ENCODE measurements at regions not wholly inside any gene's neighbourhood (a gene's known extent, or its start where the extent isn't known, plus 50 kb on each side); places are given as distances from the start of the nearest gene placed in this dataset.
A peak's percentile ranks its signal among the peaks of the same experiment; 100 is the strongest.
"Not testable (repeated sequence)": the region's sequence is repeated elsewhere in the genome, so short reads cannot be mapped to it uniquely, and the experiment has no call there.

GRCh38 chr2:190742431-190742830 lies 93.5 kb downstream of the NAB1 start:
- no peaks in the 10 kb centered on the region for H3K36me3 ChIP-seq (ENCODE audit: control insufficient read depth, insufficient read depth, low read length)
- no peaks in the 10 kb centered on the region for H3K9me3 ChIP-seq (ENCODE audit: control insufficient read depth, low read depth, low read length)
- H3K27me3 ChIP-seq (ENCODE audit: control insufficient read depth, insufficient read depth, low read length) = no peaks in the 10 kb centered on the region
- H3K27ac ChIP-seq (ENCODE audit: low read length) = no peak overlapping the region
- no peaks in the 10 kb centered on the region for H3K4me1 ChIP-seq (ENCODE audit: control insufficient read depth, insufficient read depth, low read length)
- H3K4me3 ChIP-seq (ENCODE audit: low read length) = no peak overlapping the region
- DNase-seq = no peak

GRCh38 chr2:190744041-190744440 lies 95.2 kb downstream of the NAB1 start:
- H3K4me3 ChIP-seq (ENCODE audit: low read length) = no peak overlapping the region
- H3K27me3 ChIP-seq (ENCODE audit: control insufficient read depth, insufficient read depth, low read length) = no peaks in the 10 kb centered on the region
- no peaks in the 10 kb centered on the region for H3K4me1 ChIP-seq (ENCODE audit: control insufficient read depth, insufficient read depth, low read length)
- no peaks in the 10 kb centered on the region for H3K9me3 ChIP-seq (ENCODE audit: control insufficient read depth, low read depth, low read length)
- DNase-seq = no peak
- WGBS (ENCODE audit: insufficient coverage, low lambda C conversion rate) = no CpG with 5 or more reads among the region's 2 CpGs
- H3K27ac ChIP-seq (ENCODE audit: low read length) = no peak overlapping the region
- no peaks in the 10 kb centered on the region for H3K36me3 ChIP-seq (ENCODE audit: control insufficient read depth, insufficient read depth, low read length)

- 75% methylated on average over 2 of the region's 3 CpGs for WGBS (ENCODE audit: insufficient coverage, low lambda C conversion rate)
- Histone ChIP-seq H3K4me3 (ENCODE audit: low read length) (no peak overlapping the region), H3K27me3 (ENCODE audit: control insufficient read depth, insufficient read depth, low read length) (no peaks in the 10 kb centered on the region), H3K27ac (ENCODE audit: low read length) (no peak overlapping the region), H3K9me3 (ENCODE audit: control insufficient read depth, low read depth, low read length) (no peaks in the 10 kb centered on the region), H3K4me1 (ENCODE audit: control insufficient read depth, insufficient read depth, low read length) (no peaks in the 10 kb centered on the region), H3K36me3 (ENCODE audit: control insufficient read depth, insufficient read depth, low read length) (no peaks in the 10 kb centered on the region)
- no peak for DNase-seq
Measured at GRCh38 chr2:190746971-190747761, 98.3 kb downstream of the NAB1 start.

GRCh38 chr2:190748966-190749365 lies 100.1 kb downstream of the NAB1 start:
- WGBS (ENCODE audit: insufficient coverage, low lambda C conversion rate) = no CpG with 5 or more reads among the region's 3 CpGs
- H3K4me3 ChIP-seq (ENCODE audit: low read length) = no peak overlapping the region
- H3K27me3 ChIP-seq (ENCODE audit: control insufficient read depth, insufficient read depth, low read length) = no peaks in the 10 kb centered on the region
- no peaks in the 10 kb centered on the region for H3K9me3 ChIP-seq (ENCODE audit: control insufficient read depth, low read depth, low read length)
- no peak for DNase-seq
- H3K27ac ChIP-seq (ENCODE audit: low read length) = no peak overlapping the region
- H3K36me3 ChIP-seq (ENCODE audit: control insufficient read depth, insufficient read depth, low read length) = no peaks in the 10 kb centered on the region
- no peaks in the 10 kb centered on the region for H3K4me1 ChIP-seq (ENCODE audit: control insufficient read depth, insufficient read depth, low read length)

- H3K27me3 ChIP-seq (ENCODE audit: control insufficient read depth, insufficient read depth, low read length) = no peaks in the 10 kb centered on the region
- H3K27ac ChIP-seq (ENCODE audit: low read length) = no peak overlapping the region
- no peak overlapping the region for H3K4me3 ChIP-seq (ENCODE audit: low read length)
- no peak for DNase-seq
- H3K36me3 ChIP-seq (ENCODE audit: control insufficient read depth, insufficient read depth, low read length) = no peaks in the 10 kb centered on the region
- H3K4me1 ChIP-seq (ENCODE audit: control insufficient read depth, insufficient read depth, low read length) = no peaks in the 10 kb centered on the region
- 29% methylated on average over 1 of the region's 5 CpGs for WGBS (ENCODE audit: insufficient coverage, low lambda C conversion rate)
- H3K9me3 ChIP-seq (ENCODE audit: control insufficient read depth, low read depth, low read length) = no peaks in the 10 kb centered on the region
Measured at GRCh38 chr2:190755772-190756415, 107.0 kb downstream of the NAB1 start.

- no peaks in the 10 kb centered on the region for H3K9me3 ChIP-seq (ENCODE audit: control insufficient read depth, low read depth, low read length)
- H3K36me3 ChIP-seq (ENCODE audit: control insufficient read depth, insufficient read depth, low read length) = no peaks in the 10 kb centered on the region
- no peaks in the 10 kb centered on the region for H3K4me1 ChIP-seq (ENCODE audit: control insufficient read depth, insufficient read depth, low read length)
- DNase-seq = no peak
- H3K27ac ChIP-seq (ENCODE audit: low read length) = no peak overlapping the region
- H3K27me3 ChIP-seq (ENCODE audit: control insufficient read depth, insufficient read depth, low read length) = no peaks in the 10 kb centered on the region
- H3K4me3 ChIP-seq (ENCODE audit: low read length) = no peak overlapping the region
- WGBS (ENCODE audit: insufficient coverage, low lambda C conversion rate) = no CpG with 5 or more reads among the region's 8 CpGs
Measured at GRCh38 chr2:190759749-190760213, 110.9 kb downstream of the NAB1 start.

GRCh38 chr2:190760353-190761150 lies 111.7 kb downstream of the NAB1 start:
- not testable (repeated sequence) for H3K4me1 ChIP-seq (ENCODE audit: control insufficient read depth, insufficient read depth, low read length); DNase-seq; H3K4me3 ChIP-seq (ENCODE audit: low read length); H3K27ac ChIP-seq (ENCODE audit: low read length); H3K9me3 ChIP-seq (ENCODE audit: control insufficient read depth, low read depth, low read length); H3K36me3 ChIP-seq (ENCODE audit: control insufficient read depth, insufficient read depth, low read length); H3K27me3 ChIP-seq (ENCODE audit: control insufficient read depth, insufficient read depth, low read length)
- WGBS (ENCODE audit: insufficient coverage, low lambda C conversion rate) = no CpG with 5 or more reads among the region's 30 CpGs

- not testable (repeated sequence) for DNase-seq; H3K27ac ChIP-seq (ENCODE audit: low read length); H3K4me1 ChIP-seq (ENCODE audit: control insufficient read depth, insufficient read depth, low read length); H3K27me3 ChIP-seq (ENCODE audit: control insufficient read depth, insufficient read depth, low read length); H3K36me3 ChIP-seq (ENCODE audit: control insufficient read depth, insufficient read depth, low read length); H3K9me3 ChIP-seq (ENCODE audit: control insufficient read depth, low read depth, low read length)
- peak overlapping the region; percentile 16 for H3K4me3 ChIP-seq (ENCODE audit: low read length)
- no CpG with 5 or more reads among the region's 28 CpGs for WGBS (ENCODE audit: insufficient coverage, low lambda C conversion rate)
Measured at GRCh38 chr2:190761216-190761615, 112.3 kb downstream of the NAB1 start.

- no peak for DNase-seq
- no CpG with 5 or more reads among the region's 1 CpG for WGBS (ENCODE audit: insufficient coverage, low lambda C conversion rate)
- Histone ChIP-seq H3K4me1 (ENCODE audit: control insufficient read depth, insufficient read depth, low read length) (no peaks in the 10 kb centered on the region), H3K36me3 (ENCODE audit: control insufficient read depth, insufficient read depth, low read length) (no peaks in the 10 kb centered on the region), H3K4me3 (ENCODE audit: low read length) (no peak overlapping the region), H3K27me3 (ENCODE audit: control insufficient read depth, insufficient read depth, low read length) (no peaks in the 10 kb centered on the region), H3K9me3 (ENCODE audit: control insufficient read depth, low read depth, low read length) (no peaks in the 10 kb centered on the region), H3K27ac (ENCODE audit: low read length) (no peak overlapping the region)
Measured at GRCh38 chr2:190762566-190762965, 113.7 kb downstream of the NAB1 start.

GRCh38 chr2:190763100-190763499 lies 114.2 kb downstream of the NAB1 start:
- DNase-seq = no peak

More at GRCh38 chr2:190763100-190763499, 114.2 kb downstream of the NAB1 start:
- Histone ChIP-seq H3K9me3 (ENCODE audit: control insufficient read depth, low read depth, low read length) (no peaks in the 10 kb centered on the region), H3K27ac (ENCODE audit: low read length) (no peak overlapping the region), H3K4me3 (ENCODE audit: low read length) (no peak overlapping the region), H3K27me3 (ENCODE audit: control insufficient read depth, insufficient read depth, low read length) (no peaks in the 10 kb centered on the region), H3K36me3 (ENCODE audit: control insufficient read depth, insufficient read depth, low read length) (no peaks in the 10 kb centered on the region), H3K4me1 (ENCODE audit: control insufficient read depth, insufficient read depth, low read length) (no peaks in the 10 kb centered on the region)

Data from large intestine (tissue), 3 donors.